H1 (cell line): ENCODE measurements at regions not wholly inside any gene's neighbourhood (a gene's known extent, or its start where the extent isn't known, plus 50 kb on each side); places are given as distances from the start of the nearest gene placed in this dataset.

Source experiments
- ATF3 ChIP-seq: IDR thresholded peaks from 2 replicates; pipeline ENCODE4 v1.6.1; 2011; ENCODE audit warnings: low read depth, mild to moderate bottlenecking, low read length; ENCODE audit not compliant: insufficient read depth
- HDAC6 ChIP-seq: IDR thresholded peaks from one replicate; pipeline ENCODE4 v1.7.1; 2012; ENCODE audit warnings: low read depth, mild to moderate bottlenecking, inconsistent platforms, low read length, moderate library complexity
- MAFK ChIP-seq: IDR thresholded peaks from 2 replicates; pipeline ENCODE4 v1.6.1; 2012; ENCODE audit warnings: low read depth, mild to moderate bottlenecking, improper control_type of control experiment, low read length
- SP2 ChIP-seq: IDR thresholded peaks from 2 replicates; pipeline ENCODE4 v1.6.1; 2012; ENCODE audit warnings: mild to moderate bottlenecking, low read length, inconsistent platforms
- SUZ12 ChIP-seq: fragments of 200-600 bp; sonication (generic); IDR thresholded peaks from 2 replicates; pipeline ENCODE4 v1.6.1; 2012; ENCODE audit warnings: mild to moderate bottlenecking, inconsistent platforms, low read length, moderate library complexity, mixed read lengths

GRCh38 chr7:54859066-54859465, 100.1 kb upstream of the SEC61G start (continued):
- TF ChIP-seq HDAC6 (no peak), MAFK (no peak), SUZ12 (no peak), ATF3 (no peak), SP2 (no peak)
- TF ChIP-seq, all 59 proteins: peak for 0
